ENCODE measurements at regions not wholly inside any gene's neighbourhood (a gene's known extent, or its start where the extent isn't known, plus 50 kb on each side); places are given as distances from the start of the nearest gene placed in this dataset.

- no peaks in the 10 kb centered on the region for H3K36me3 ChIP-seq (replicated peaks; ENCODE audit: low read depth, low read length)
- H3K79me2 ChIP-seq (ENCODE audit: low read length): no peaks in the 10 kb centered on the region
- H3K27ac ChIP-seq (ENCODE audit: low read length): no peak overlapping the region
- no peak overlapping the region for H3K4me2 ChIP-seq (ENCODE audit: low read length)
- H3K9me3 ChIP-seq (ENCODE audit: insufficient read depth, low read length): no peaks in the 10 kb centered on the region
- no peak overlapping the region for H2AFZ ChIP-seq (ENCODE audit: low read depth, low read length)
- TF ChIP-seq EZH2phosphoT487 (IDR thresholded peaks at IDR 0.05; ENCODE audit: low read depth): no peak
- TF ChIP-seq CTCF (IDR thresholded peaks at IDR 0.05; ENCODE audit: low read depth, low read length): no peak
- H3K4me3 ChIP-seq (ENCODE audit: low read length): no peak overlapping the region
- H3K9ac ChIP-seq (ENCODE audit: low read length): no peak overlapping the region
- H3K27me3 ChIP-seq (ENCODE audit: low read depth, low read length): no peaks in the 10 kb centered on the region
- H3K4me1 ChIP-seq (ENCODE audit: low read length): peaks cover 6% of the 10 kb centered on the region; the same call in 1 of the 2 replicates
- H4K20me1 ChIP-seq (ENCODE audit: insufficient read depth, low read length): no peaks in the 10 kb centered on the region
These were observed 96.7 kb upstream of the LUZP2 start for GRCh38 chr11:24400059-24400665.

- H3K79me2 ChIP-seq (ENCODE audit: low read length): no peaks in the 10 kb centered on the region
- no peak overlapping the region for H3K4me2 ChIP-seq (ENCODE audit: low read length)
- H3K27me3 ChIP-seq (ENCODE audit: low read depth, low read length): no peaks in the 10 kb centered on the region
- no peaks in the 10 kb centered on the region for H4K20me1 ChIP-seq (ENCODE audit: insufficient read depth, low read length)
- H3K27ac ChIP-seq (ENCODE audit: low read length): no peak overlapping the region
- H3K36me3 ChIP-seq (replicated peaks; ENCODE audit: low read depth, low read length): no peaks in the 10 kb centered on the region
- no peaks in the 10 kb centered on the region for H3K4me1 ChIP-seq (ENCODE audit: low read length)
- no peak overlapping the region for H3K9ac ChIP-seq (ENCODE audit: low read length)
- TF ChIP-seq CTCF (IDR thresholded peaks at IDR 0.05; ENCODE audit: low read depth, low read length) (no peak), EZH2phosphoT487 (IDR thresholded peaks at IDR 0.05; ENCODE audit: low read depth) (no peak)
- no peak overlapping the region for H2AFZ ChIP-seq (ENCODE audit: low read depth, low read length)
- H3K4me3 ChIP-seq (ENCODE audit: low read length): no peak overlapping the region
- H3K9me3 ChIP-seq (ENCODE audit: insufficient read depth, low read length): no peaks in the 10 kb centered on the region
These were observed 90.5 kb upstream of the LUZP2 start for GRCh38 chr11:24406389-24406788.

GRCh38 chr11:24406980-24407379 lies 89.9 kb upstream of the LUZP2 start:
- no peak for TF ChIP-seq CTCF (IDR thresholded peaks at IDR 0.05; ENCODE audit: low read depth, low read length)
- no peak for TF ChIP-seq EZH2phosphoT487 (IDR thresholded peaks at IDR 0.05; ENCODE audit: low read depth)
- H3K27me3 ChIP-seq (ENCODE audit: low read depth, low read length): no peaks in the 10 kb centered on the region
- H3K9me3 ChIP-seq (ENCODE audit: insufficient read depth, low read length): no peaks in the 10 kb centered on the region
- no peak overlapping the region for H2AFZ ChIP-seq (ENCODE audit: low read depth, low read length)
- no peak overlapping the region for H3K4me2 ChIP-seq (ENCODE audit: low read length)
- H3K9ac ChIP-seq (ENCODE audit: low read length): no peak overlapping the region
- no peaks in the 10 kb centered on the region for H3K4me1 ChIP-seq (ENCODE audit: low read length)
- H3K36me3 ChIP-seq (replicated peaks; ENCODE audit: low read depth, low read length): no peaks in the 10 kb centered on the region
- no peaks in the 10 kb centered on the region for H3K79me2 ChIP-seq (ENCODE audit: low read length)
- H3K27ac ChIP-seq (ENCODE audit: low read length): no peak overlapping the region
- no peaks in the 10 kb centered on the region for H4K20me1 ChIP-seq (ENCODE audit: insufficient read depth, low read length)
- no peak overlapping the region for H3K4me3 ChIP-seq (ENCODE audit: low read length)

- no peaks in the 10 kb centered on the region for H3K79me2 ChIP-seq (ENCODE audit: low read length)
- no peaks in the 10 kb centered on the region for H4K20me1 ChIP-seq (ENCODE audit: insufficient read depth, low read length)
- H3K36me3 ChIP-seq (replicated peaks; ENCODE audit: low read depth, low read length): no peaks in the 10 kb centered on the region
- H3K9me3 ChIP-seq (ENCODE audit: insufficient read depth, low read length): no peaks in the 10 kb centered on the region
- no peaks in the 10 kb centered on the region for H3K27me3 ChIP-seq (ENCODE audit: low read depth, low read length)
- no peak overlapping the region for H3K4me3 ChIP-seq (ENCODE audit: low read length)
- H3K9ac ChIP-seq (ENCODE audit: low read length): no peak overlapping the region
- no peak overlapping the region for H3K4me2 ChIP-seq (ENCODE audit: low read length)
- H2AFZ ChIP-seq (ENCODE audit: low read depth, low read length): no peak overlapping the region
- no peak for TF ChIP-seq EZH2phosphoT487 (IDR thresholded peaks at IDR 0.05; ENCODE audit: low read depth)
- no peak for TF ChIP-seq CTCF (IDR thresholded peaks at IDR 0.05; ENCODE audit: low read depth, low read length)
- H3K4me1 ChIP-seq (ENCODE audit: low read length): no peaks in the 10 kb centered on the region
- no peak overlapping the region for H3K27ac ChIP-seq (ENCODE audit: low read length)
These were observed 89.1 kb upstream of the LUZP2 start for GRCh38 chr11:24407733-24408132.
